CD4-positive, alpha-beta T cell treated with Interleukin-17A for 4 hours (primary cell): ENCODE measurements at regions not wholly inside any gene's neighbourhood (a gene's known extent, or its start where the extent isn't known, plus 50 kb on each side); places are given as distances from the start of the nearest gene placed in this dataset.
"Not testable (repeated sequence)": the region's sequence is repeated elsewhere in the genome, so short reads cannot be mapped to it uniquely, and the experiment has no call there.

Source experiments
- DNase-seq: peaks from one replicate; pipeline ENCODE4 v3.0.0-alpha.2; 2020; ENCODE audit warnings: mixed read lengths

DNA sequence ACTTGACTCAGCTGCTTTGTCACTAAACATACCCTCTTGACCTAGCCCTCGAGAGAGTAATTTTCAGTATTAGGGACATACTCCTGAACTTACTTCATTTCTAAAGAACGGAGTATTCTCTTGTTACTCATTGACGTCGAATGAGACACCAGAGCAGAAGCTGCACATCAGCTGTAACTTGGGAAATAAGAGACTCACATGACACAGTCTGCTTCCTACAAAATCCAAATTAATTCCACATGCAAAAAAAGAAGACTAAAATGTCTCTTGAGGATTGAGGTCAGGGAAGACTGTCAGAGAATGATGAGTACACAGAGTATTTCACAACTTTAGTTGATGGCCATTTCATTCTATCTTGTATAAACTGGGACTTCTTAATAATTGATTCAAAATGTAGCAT is 114.7 kb upstream of the EGFR start:
- no peak for DNase-seq

- no peak for DNase-seq
Measured at GRCh38 chr7:54904986-54905385, 113.8 kb upstream of the EGFR start.

DNA sequence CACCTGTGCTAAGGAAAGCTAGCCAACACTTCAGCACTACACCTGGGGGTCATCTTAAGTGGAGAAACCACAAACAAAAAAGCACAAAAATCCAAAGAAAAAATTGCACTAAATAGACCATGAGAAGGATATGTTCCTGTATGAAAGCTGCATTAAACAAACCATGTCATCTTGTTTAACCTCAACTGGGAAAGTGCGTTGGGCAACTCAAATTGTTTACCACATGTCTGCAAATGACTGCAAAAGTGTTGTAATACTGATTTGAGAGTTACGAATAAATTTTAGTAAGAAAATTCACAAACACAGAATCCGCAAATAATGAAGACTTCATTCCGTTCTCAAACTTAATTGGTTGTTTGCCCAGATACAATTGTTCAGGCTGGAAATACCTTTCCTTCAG is 111.9 kb upstream of the EGFR start:
- DNase-seq = no peak

DNA sequence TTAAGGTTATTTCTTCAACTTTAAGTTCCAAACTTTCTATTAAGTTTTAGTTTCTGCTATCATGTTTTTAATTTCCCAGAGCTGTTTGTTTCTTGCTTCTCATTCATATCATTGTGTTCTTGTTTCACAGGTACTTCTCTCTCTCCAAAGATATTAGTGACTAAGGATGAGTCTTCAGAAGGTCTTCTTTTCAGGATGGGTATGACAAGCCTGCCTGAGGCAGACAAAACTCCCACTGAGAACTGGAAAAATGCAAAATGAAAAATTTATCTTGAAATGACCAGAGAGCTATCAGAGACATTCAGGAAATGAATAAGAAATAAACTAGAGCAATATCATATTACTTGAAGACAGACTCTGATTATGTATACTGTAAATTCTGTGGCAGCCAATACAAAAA is 110.8 kb upstream of the EGFR start:
- no peak for DNase-seq

DNA sequence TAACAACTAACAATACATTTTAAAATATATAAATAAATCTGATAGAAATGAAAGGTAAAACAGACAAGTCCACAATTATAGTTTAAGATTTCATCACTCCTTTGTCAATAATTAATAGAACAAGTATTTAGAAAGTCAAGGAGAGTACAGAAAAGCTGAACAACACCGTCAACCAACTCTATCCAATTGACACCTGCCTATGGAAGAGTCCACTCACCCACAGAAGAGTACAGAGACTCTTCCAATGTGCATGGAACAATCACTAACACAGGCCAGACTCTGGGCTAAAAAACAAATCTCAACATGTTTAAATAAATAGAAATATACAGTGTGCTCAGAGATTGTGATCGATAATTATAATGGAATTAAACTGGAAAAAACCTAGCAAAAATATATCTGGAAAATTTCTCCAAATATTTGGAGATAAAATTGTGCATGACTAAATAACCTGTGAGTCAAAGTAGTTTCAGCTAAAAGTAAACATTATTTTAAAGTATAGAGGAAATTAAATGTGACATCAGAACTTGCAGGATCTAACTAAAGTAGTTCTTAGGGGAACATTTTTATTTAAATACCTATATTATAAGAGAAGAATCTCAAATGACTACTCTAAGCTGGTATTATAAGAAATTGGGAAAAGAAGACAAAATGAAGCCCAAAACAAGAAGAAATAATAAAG is 109.9 kb upstream of the EGFR start:
- no peak for DNase-seq

- no peak for DNase-seq
Measured at GRCh38 chr7:54915870-54916598, 102.8 kb upstream of the EGFR start.

GRCh38 chr7:54917613-54918391 is 101.0 kb upstream of the EGFR start:
- DNase-seq = no peak

GRCh38 chr7:54921116-54921515 is 97.7 kb upstream of the EGFR start:
- DNase-seq = no peak

DNA sequence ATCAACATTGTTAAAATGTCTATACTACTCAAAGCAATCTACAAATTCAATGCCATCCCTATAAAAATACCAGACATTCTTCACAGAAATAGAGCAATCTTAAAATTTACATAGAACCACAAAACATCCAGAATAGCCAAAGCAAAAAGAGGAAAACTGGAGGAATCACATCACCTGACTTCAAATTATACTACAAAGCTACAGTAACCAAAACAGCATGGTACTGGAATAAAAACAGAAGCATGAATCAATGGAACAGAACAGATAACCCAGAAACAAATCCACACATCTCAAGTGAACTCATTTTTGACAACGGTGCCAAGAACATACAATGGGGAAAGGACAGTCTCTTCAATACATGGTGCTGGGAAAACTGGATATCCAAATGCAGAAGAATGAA is 87.3 kb upstream of the EGFR start:
- DNase-seq = no peak

DNA sequence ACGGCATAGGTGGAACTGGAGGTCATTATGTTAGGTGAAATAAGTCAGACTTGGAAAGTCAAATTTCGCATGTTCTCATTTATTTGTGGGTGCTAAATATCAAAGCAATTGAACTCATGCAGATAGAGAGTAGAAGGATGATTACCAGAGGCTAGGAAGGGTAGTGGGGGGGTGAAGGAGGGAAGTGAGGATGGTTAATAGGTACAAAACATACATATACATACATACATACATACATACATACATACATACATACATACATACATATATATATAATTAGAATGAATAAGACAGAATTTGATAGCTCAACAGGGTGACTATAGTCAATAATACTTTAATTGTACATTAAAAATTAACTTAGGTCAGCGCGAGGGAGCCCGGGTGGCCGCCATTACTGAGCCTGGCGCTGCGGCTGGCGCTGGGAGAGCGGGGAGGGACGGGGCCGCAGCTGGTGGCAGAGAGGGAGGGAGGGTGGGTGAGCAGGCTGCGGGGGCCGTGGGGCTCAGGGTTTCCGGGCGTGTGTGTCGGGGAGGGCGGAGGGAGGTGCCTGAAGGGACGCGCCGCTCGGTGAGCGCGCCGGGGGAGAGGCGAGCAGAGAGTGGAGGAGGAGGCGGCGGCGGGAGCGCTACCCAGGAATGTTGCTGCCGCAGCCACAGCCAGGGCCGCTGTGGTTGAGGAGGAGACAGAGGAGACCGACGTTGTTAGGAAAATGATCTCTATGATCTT is 85.8 kb upstream of the EGFR start:
- peak; percentile 4 for DNase-seq

- no peak for DNase-seq
Measured at GRCh38 chr7:54933643-54934042, 85.2 kb upstream of the EGFR start.

DNA sequence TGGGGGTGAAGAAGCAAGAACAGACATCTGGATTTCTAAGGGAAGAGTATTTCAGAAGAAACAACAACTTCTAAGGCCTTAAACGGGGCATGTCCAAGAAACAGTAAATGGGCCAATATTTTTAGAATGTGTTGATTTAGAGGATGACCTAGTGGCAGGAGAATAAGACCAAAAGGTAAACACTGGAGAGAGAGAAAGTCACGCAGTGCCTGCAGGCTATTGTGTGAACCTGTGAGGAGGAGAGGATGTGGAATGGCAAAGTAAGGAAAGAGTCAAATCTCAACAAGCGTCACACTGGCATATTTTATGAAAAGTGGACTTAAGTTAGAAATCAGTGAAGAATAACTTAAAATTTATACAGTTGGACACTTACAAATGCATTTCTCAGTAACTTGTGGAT is 78.1 kb upstream of the EGFR start:
- DNase-seq = no peak

DNA sequence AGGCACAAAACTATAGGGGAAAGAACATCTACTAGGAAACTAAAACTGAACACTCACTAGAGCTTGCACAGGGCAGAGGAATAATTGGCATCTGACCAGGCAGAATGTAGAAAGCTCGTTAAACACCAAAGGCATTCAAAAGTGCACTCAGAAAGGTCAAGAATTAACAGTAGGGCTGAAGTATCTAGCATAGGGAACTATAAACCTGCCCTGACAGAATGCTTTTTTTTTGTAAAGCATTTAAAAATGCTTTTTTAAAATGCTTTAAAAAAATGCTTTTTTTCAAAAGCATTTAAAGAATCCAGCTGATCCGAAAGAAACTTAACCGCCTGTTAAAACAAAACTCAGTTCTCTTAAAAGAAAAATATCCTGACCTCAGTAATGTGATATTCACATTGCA is 74.6 kb upstream of the EGFR start:
- no peak for DNase-seq

DNA sequence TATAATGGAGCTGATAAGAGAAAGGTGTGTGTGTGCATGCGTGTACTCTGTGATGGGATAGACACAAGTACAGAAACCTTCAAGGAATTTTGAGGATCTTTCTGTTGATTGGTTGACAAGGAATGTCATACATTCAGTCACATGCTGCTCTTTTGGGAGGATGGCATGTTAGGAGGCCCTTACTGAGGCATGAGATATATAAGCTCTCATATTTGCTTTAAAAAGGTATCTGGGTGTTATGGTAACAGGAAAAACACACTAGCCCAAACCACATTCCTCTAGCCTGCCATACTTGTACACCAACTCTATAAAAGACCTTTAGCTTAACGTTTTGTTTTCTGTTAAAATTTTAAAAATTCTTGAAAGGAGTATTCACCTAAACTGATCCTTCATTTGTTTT is 72.5 kb upstream of the EGFR start:
- DNase-seq = no peak

DNA sequence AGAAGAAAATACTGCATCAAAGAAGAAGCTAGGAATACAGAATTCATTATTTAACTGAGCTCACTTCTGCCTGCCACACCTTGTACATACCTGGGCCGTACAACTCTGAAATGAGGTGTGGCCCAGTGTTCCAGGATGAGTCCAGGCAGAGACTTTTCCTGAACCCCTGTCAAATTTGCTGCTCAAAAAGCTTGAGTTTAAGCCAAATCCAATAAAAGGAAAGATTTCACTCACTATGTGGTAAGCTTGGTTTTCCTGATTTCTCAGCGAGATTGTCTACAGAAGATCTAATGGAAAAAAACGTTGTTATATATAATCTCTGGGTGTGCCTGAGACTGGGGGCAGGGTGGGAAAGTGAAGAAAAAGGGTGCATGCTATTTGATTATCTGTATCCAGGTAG is 72.1 kb upstream of the EGFR start:
- no peak for DNase-seq

- DNase-seq = no peak
Measured at GRCh38 chr7:54947266-54947665, 71.6 kb upstream of the EGFR start.

DNA sequence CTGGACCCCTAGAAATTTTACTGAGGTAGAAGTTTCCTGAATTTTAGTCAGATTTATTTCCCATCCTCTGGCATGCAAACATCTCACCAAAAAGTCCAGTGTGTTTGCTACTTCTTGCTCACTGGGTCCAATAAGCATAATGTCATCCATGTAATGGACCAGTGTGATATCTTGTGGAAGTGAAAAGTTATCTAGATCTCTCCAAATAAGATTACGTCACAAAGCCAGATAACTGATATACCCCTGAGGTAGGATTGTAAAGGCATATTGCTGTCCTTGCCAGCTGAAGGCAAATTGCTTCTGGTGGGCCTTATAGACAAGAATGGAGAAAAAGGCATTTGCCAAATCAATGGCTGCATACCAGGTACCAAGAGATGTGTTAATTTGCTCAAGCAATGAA is 69.3 kb upstream of the EGFR start:
- not testable (repeated sequence) for DNase-seq

DNA sequence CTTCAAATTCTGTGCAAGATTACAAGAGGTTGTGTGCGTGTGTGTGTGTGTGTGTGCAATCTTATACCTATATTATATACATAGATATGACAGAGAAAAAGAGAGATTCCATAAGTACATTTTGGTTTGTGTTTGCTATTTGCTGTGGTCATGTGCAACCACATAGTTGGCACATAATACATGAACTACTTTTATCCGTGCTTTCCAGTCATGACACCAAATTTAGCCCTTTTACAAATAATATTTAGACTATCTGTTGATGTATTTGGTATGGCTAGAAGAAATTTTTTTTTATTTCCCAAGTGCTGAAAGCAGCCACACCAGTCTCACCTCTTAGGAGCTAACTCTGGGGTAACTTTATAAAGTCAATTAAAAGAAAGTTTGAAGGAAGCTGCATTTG is 63.5 kb upstream of the EGFR start:
- DNase-seq = no peak

DNA sequence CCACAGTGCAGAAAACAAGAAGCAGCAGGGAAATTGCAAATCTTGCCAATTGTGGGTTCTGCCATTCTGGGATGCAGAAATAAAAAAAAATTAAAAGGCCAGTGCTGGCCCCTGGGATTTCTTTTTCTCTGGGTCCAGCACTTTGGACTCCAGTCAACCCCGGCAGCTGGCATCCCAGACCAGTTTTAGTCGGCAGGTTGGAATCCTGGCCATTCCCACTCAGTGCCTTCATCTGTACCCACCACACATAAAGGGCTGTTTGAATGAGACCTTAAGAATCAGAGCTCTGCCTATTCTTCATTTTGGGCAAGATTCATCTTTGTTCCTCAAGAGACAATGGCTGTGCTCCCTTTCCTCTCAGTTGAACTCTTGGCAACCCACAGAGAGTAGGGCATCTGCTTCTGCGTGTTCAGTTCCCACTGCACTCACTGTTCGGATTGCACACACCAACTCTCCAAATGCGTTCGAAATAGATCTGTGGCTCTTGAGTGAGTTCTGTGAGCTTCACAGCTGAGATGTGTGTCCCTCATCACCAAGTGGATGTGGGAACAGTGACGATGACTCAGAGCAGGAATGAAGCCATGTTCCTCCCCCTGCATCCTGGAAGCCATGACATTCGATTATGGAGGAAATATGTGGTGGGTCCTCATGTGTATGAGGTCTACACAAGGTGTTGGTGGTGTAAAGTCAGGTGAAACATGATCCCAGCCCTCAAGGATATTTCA is 63.0 kb upstream of the EGFR start:
- no peak for DNase-seq

DNA sequence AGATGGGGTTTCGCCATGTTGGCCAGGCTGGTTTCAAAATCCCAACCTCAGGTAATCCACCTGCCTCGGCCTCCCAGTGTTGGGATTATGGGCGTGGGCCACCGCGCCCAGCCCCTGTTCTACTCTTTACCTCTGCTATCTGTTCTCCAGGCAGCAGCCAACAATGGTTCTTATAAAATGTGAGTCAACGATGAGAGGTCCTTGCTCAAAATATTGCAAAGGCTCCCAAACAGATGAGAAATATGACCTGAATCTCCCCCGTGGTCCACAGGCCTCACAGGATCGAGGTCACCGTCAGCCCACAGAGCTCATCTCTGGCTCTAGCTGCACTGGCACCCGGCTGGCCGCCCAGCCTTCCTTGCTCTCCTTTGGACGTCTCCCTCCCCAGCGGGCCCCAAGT is 62.0 kb upstream of the EGFR start:
- DNase-seq = no peak

- no peak for DNase-seq
Measured at GRCh38 chr7:54960517-54960916, 58.3 kb upstream of the EGFR start.

DNA sequence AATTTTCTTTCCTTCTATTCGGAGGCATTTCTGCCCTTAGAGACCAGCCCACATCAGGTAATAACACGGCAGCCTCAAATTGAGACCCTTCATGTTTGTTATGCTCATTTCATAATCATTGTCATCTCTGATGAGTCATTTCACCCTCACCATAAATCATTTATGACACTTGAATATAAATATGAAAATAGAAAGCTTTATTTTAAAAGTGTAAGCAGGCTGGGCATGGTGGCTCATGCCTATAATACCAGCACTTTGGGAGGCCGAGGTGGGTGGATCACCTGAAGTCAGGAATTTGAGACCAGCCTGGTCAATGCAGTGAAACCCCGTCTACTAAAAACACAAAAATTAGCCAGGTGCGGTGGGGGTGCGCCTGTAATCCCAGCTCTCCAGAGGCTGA is 57.4 kb upstream of the EGFR start:
- DNase-seq = no peak

- DNase-seq = no peak
Measured at GRCh38 chr7:54963155-54963554, 55.7 kb upstream of the EGFR start.
